GM19043 (cell line): ENCODE measurements at regions not wholly inside any gene's neighbourhood (a gene's known extent, or its start where the extent isn't known, plus 50 kb on each side); places are given as distances from the start of the nearest gene placed in this dataset.

Experiments used
- ATAC-seq: cut with Tn5 transposase; IDR thresholded peaks from one replicate; pipeline ENCODE4 v1.9.1; 2021; ENCODE audit warnings: low read depth; ENCODE audit not compliant: unreplicated experiment

DNA sequence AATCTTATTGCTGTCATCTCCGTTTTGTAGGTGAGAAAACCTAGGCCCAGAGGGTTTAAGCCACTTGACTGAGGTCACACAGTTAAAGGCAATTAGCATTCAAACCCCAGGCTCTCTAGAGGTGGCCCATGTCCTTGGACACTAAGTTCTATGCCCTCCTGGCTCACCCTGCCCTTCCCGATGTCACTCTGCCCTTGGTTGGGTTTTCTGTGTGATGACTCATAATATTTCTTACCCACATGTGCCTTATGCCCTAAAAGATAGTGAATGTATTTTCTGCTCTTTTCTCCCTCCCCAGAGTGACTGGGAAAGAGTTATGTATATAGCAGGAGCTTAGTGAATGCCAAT is 174.5 kb upstream of the PITX1 start:
- no peak for ATAC-seq

- no peak for ATAC-seq
Observed at GRCh38 chr5:135207866-135208265, 173.8 kb upstream of the PITX1 start.

- ATAC-seq: no peak
Observed at GRCh38 chr5:135206862-135207261, 172.8 kb upstream of the PITX1 start.

DNA sequence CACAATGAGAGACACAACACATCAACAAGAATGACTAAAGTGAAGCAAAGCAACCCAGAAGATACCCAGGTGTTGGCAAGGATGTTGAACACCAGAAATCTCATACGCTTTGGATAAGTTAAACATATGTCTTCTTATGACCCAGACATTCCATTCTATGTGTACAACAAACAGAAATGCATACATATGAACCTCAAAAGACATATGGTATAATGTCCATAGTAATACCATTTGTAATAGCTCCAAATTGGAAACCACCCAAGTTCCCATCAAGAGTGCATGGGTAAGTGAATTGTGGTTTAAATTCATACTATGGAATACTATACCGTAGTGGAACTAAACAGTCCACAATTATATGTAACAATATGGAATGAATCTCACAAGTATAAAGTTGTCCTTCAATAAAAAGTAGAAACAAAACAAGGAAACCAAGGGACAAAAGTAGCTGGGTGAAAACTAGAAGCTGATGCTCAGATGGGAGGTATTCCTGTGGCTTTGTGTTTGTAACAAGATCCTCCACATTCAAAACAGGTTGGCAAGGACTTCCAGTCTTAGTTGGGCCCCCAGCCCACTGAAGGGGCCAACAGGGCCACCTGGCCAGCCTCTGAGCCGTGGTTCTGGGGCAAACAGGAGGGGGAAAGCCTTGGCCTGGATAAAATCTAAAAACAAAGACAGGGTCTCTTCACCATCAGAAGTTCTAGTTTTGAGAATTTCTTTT is 171.8 kb upstream of the PITX1 start:
- ATAC-seq: no peak

DNA sequence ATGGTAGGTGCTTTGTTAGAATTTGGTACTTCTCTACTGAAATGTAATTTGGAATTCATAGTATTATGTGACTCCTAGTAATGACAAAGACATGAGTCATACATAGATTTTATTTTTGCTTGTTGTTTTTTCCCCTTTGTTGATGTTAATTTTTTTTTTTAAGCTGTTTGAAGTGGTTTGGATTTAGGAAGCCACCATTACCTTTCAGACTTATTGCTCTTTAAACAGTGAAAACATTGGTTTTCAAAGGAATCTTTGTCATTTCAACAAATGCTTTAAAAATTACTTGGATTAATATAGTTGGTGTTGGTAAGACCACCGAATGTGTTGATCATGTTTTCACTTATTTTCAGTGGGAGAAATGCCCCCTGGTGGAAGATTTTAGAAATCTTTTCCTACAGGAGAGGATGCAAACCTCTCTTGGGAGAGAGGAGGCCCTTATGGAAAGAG is 170.1 kb upstream of the PITX1 start:
- no peak for ATAC-seq

DNA sequence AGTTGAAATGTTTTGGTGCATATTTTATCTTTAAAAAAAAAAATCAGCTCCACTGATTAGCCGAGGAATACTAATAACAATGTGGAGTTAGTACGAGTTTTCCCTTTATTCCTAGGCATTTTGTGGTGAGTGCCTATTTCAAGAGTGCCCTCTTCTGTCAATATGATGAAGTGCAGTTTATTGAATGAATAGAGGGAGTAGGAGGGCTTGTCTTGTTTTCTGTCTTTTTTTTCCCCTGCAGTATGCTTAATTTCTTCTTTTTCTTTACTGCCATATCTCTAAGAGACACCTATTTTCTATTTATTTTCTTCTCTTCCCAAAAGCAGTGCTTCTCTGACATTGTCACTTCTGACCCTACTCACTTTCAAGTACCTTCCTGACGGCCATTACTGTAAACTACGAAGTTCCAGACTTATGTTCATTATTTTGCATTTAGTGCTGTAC is 169.6 kb upstream of the PITX1 start:
- ATAC-seq: no peak

- no peak for ATAC-seq
Observed at GRCh38 chr5:135203019-135203418, 169.0 kb upstream of the PITX1 start.

DNA sequence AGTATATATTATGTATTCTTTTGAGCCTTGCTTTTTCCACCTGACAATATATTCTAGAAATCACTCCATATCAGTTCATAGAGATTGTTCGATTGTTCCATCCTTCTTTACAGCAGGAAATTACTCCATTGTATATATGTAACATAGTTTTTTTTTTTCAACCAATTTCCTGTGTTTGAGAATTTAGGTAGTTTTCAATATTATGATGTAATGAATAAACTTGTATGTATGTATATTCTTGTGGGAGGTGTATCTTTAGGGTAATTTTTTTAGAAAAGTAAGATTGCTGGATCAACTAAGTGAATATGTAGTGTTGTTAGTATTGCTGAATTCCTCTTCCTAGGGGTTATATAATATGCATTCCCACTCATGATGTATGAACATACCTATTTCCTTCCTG is 165.9 kb upstream of the PITX1 start:
- no peak for ATAC-seq

GRCh38 chr5:135196483-135196882 is 162.5 kb upstream of the PITX1 start:
- no peak for ATAC-seq

DNA sequence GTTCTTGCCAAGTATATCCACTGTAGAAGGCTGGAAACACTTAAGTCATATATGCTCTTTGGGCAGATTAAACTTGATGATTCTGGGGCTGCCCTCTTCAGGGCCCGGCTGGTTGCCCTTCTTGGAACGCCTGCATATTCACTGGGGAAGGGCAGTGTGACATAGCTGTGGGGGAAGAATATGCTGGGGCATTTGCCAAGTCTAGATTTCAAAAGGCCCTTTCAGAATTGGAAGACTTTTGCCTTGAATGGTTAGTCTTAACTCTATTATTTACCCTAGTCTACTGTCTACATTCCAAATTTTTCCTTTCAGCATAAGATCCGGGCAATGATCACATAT is 161.2 kb upstream of the PITX1 start:
- no peak for ATAC-seq

DNA sequence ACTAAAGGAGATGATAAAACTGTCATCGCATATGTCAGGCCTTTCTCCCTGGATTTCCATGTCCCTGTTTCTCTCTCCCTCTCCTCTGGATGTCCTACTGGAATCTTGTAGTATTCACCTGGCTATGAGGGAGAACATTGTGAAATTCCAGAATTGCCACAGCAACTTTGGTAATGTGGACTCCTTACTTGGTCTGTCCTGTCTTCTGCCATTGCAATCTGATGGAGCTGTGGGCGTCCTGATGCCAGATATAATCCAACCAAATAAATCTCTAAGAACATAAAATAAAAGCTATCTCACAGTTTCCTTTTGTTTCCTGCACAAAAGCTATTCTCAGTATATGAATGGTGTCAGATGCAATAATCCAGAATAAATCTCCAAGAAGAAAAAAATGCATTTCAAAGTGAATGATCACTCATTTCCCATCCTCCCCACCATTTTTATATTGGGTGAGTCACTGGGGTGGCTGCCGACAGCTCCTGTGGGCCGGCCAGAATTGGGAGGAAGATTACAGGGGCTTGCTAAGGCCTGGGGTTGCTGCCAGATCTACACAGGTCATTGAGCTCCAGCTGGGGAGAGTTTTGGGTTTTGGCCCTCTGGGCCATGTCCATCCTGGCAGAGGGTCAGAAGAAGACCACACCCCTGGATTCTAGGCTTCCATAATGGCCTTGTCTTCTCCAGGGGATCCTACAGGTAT is 160.7 kb upstream of the PITX1 start:
- no peak for ATAC-seq

DNA sequence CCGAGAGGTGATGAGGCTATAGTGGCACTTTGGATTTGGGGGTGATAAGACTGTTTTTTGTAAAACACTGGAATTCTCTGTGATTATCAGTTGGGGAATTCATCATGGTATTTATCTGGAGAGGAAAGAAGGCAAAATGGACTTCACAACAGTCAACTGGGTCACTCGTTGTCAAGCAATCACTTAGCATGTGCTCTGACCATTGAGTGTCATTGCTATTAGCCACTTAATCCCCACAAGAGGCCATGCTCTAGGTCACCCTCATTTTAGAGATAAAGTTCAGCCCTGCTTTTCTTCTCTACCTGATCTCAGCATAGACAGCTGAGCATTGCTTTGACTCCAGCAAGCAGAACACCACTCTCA is 160.1 kb upstream of the PITX1 start:
- no peak for ATAC-seq

DNA sequence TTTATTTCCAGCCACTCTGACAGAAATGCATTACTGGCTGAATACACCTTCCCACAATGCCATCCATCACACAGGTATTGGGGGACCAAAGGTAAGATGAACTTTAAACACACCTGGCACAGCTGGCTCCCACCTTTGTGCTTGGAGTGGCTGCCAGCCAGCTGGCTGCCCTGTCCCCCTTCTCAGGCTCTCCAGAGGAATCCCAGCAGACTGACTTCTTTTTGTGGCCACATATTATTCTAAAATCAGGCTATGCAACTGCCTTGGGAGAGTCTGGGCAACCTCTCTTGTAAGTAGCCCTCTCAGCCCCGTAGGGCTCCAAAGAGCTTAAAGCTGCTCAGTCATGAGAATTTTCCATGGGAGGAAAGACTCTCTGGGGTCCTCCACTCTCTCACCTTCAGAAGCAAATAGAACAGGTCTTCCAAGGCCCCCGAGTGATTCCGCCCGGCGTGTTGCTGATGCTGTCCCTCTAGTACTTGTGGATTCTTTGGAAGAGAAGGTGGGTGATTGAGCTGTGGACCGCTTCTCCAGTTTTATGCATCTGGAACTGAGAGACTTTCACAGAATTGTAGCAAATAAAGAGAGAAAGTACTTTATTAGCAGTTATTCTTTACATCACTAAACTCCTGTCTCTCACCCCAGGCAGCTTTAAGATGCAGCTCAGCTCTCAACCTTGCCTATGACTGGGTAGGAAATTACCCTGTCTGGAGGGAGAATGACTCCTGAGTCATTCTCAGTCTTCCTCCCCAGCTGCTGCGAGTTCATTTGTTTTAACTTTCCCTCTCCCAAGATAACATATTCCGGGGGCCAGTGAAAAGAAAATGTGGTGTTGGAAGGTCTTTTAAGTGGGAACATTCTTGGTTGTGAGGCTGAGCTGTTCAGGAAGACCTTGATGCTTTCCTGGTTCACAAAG is 159.4 kb upstream of the PITX1 start:
- no peak for ATAC-seq

- no peak for ATAC-seq
Observed at GRCh38 chr5:135192351-135192750, 158.3 kb upstream of the PITX1 start.

- peak; percentile 66 for ATAC-seq
Observed at GRCh38 chr5:135191084-135191826, 157.2 kb upstream of the PITX1 start.

GRCh38 chr5:135190416-135191083 is 156.5 kb upstream of the PITX1 start:
- ATAC-seq: no peak

DNA sequence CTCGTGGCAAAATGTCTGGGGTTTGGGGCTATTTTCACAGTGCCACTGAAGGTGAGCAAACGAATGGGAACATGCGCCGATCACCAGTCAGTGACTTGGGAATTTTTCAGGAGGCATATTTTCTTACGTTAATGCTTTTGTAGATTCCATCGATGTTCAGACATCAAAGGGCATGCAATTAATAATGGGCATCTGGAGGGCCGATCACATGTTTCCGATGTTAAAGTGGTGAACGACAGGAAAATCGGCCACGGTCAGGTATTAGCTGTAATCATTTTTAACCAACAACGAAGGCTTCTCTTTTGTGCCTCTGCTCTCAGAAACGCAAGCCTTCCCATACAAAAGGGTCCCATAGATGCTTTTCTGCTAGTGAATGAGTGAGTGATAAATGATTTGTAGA is 155.0 kb upstream of the PITX1 start:
- no peak for ATAC-seq

DNA sequence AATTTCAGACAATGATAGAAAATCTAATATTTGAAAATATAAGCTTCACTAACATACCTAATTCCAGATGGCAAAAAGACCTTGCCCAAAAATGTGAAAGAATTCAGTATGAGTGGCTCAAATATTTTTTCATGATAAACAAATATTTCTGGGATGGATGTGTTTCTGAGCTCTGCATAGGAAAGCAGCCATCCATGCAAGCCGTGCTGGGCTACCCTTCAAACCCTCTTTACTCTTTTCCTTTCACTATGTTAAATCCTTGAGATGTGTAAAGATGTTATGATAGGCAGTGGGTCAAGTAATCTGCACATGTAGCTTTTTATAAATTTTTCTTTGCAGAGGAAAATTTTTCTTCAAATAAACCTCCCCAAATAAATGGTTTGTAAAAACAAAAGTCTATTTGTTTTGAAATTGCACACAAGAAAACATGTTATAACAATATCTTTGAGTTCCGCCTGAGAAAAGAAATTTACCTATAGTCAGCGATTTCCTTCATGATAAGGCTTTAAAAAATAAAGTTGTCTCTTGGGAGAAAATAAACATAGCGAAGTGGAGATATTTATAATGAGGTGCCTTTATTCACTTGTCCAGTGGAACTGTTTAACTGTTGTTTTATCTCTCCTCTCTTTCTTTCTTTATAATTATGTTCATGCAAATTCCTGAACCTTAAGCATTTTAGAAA is 154.3 kb upstream of the PITX1 start:
- ATAC-seq: no peak

DNA sequence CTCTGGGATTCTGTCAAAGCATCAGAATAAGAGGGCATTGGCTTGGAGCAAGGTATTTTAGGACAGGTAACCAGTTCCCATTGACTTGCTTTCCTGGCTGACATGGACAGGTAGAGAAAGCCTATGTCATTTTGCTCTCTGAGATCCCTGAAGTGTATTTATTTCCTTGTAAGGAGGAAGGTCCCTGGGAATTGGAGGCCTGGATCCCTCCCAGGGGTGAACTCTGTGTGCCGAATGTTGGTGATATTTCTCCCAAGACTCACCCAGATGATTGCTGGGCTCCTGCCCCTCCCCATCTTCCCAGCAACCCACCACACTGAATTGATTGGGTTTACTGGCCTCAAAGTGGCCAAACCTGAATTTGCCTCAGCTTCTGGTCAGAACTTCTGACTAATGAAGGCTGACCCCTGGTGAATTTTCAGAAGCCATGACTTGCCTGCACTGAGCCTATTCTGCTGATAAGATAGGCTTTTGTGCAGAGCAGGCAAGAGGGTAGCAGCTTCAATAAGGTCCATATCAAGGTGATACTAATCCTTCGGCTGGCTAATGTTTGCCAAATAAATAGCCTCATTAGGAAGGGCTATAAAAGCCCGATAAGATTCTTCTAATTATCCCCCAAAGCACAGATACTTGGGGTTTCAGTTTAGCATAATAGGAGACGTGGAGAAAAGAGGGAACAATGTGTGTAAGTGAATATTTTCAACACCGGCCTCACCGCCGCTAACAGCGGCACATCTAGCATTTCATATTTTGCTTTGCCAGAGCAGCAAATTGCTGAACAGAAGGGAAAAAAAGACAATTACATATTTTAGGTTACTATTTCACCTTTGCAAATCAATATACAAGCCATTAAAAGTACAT is 152.9 kb upstream of the PITX1 start:
- no peak for ATAC-seq
